T follicular helper cell (primary cell): ENCODE measurements at regions not wholly inside any gene's neighbourhood (a gene's known extent, or its start where the extent isn't known, plus 50 kb on each side); places are given as distances from the start of the nearest gene placed in this dataset.

Experiments
- DNase-seq: peaks from one replicate; pipeline ENCODE4 v3.0.0-alpha.2; 2020; ENCODE audit warnings: low read depth

- DNase-seq, result no peak
Observed at GRCh38 chr15:93162560-93162959, 73.5 kb upstream of the RGMA start.

GRCh38 chr15:93159930-93160329 is 70.9 kb upstream of the RGMA start:
- no peak for DNase-seq

GRCh38 chr15:93158097-93158900 is 69.3 kb upstream of the RGMA start:
- no peak for DNase-seq

- DNase-seq, result no peak
Observed at GRCh38 chr15:93154666-93155065, 65.7 kb upstream of the RGMA start.

GRCh38 chr15:93152951-93153350 is 63.9 kb upstream of the RGMA start:
- no peak for DNase-seq

- no peak for DNase-seq
Observed at GRCh38 chr15:93152360-93152759, 63.3 kb upstream of the RGMA start.

- no peak for DNase-seq
Observed at GRCh38 chr15:93150910-93151881, 62.2 kb upstream of the RGMA start.

- DNase-seq, result no peak
Observed at GRCh38 chr15:93146601-93147000, 57.6 kb upstream of the RGMA start.

- DNase-seq, result no peak
Observed at GRCh38 chr15:93146196-93146595, 57.2 kb upstream of the RGMA start.

GRCh38 chr15:93144463-93145236 is 55.6 kb upstream of the RGMA start:
- no peak for DNase-seq

- no peak for DNase-seq
Observed at GRCh38 chr15:93143186-93143585, 54.2 kb upstream of the RGMA start.

- peak; percentile 9 for DNase-seq
Observed at GRCh38 chr15:93141371-93141794, 52.4 kb upstream of the RGMA start.

GRCh38 chr15:93139436-93139835 is 50.4 kb upstream of the RGMA start:
- no peak for DNase-seq

GRCh38 chr15:93138681-93139250 is 49.8 kb upstream of the RGMA start:
- DNase-seq, result no peak
